CD14-positive monocyte (primary cell): ENCODE measurements at regions not wholly inside any gene's neighbourhood (a gene's known extent, or its start where the extent isn't known, plus 50 kb on each side); places are given as distances from the start of the nearest gene placed in this dataset.
"Not testable (repeated sequence)": the region's sequence is repeated elsewhere in the genome, so short reads cannot be mapped to it uniquely, and the experiment has no call there.

ENCODE experiments used
- DNase-seq, 3 donors: peaks; one replicate each; pipeline ENCODE4 v3.0.0-alpha.2; 2011 to 2022
- H2AFZ ChIP-seq: 2 replicates; pipeline ENCODE4 v1.6.0; 2012; ENCODE audit warnings: mild to moderate bottlenecking, low read depth, low read length, inconsistent platforms; ENCODE audit not compliant: insufficient read depth, poor library complexity, severe bottlenecking
- H3K27ac ChIP-seq, 2 donors: 1 replicate in 1 of 2; 2 replicates in 1 of 2; pipeline ENCODE4 v1.5.1; 2012 to 2013; ENCODE audit warnings: low read length in 2 of 2, control low read depth in 1 of 2, inconsistent platforms in 1 of 2, low read depth in 1 of 2, mild to moderate bottlenecking in 1 of 2
- H3K27me3 ChIP-seq, 2 donors: one replicate each; pipeline versions ENCODE4 v1.6.0 to v1.6.1; 2011 to 2013; ENCODE audit warnings: low read length in 2 of 2; ENCODE audit not compliant: control insufficient read depth in 2 of 2, insufficient read depth in 2 of 2
- H3K36me3 ChIP-seq, 2 donors: replicated peaks in 1 of 2; 1 replicate in 1 of 2; 2 replicates in 1 of 2; pipeline versions ENCODE4 v1.5.1 to v1.6.1; 2012 to 2013; ENCODE audit warnings: low read length in 2 of 2, control low read depth in 1 of 2, inconsistent platforms in 1 of 2, mild to moderate bottlenecking in 1 of 2; ENCODE audit not compliant: insufficient read depth in 2 of 2, control insufficient read depth in 1 of 2
- H3K4me1 ChIP-seq, 2 donors: 1 replicate in 1 of 2; 2 replicates in 1 of 2; pipeline versions ENCODE4 v1.5.1 to v1.6.1; 2012 to 2013; ENCODE audit warnings: low read length in 2 of 2, control low read depth in 1 of 2, inconsistent platforms in 1 of 2, mild to moderate bottlenecking in 1 of 2, moderate library complexity in 1 of 2; ENCODE audit not compliant: insufficient read depth in 2 of 2, control insufficient read depth in 1 of 2
- H3K4me2 ChIP-seq: replicated peaks from 2 replicates; pipeline ENCODE3; 2012; ENCODE audit warnings: low read length, moderate library complexity, mild to moderate bottlenecking; ENCODE audit not compliant: poor library complexity, severe bottlenecking; ENCODE audit errors: extremely low read depth
- H3K4me3 ChIP-seq, 3 experiments: fragments of 200-600 bp in 1 of 3; sonication (generic) in 1 of 3; replicated peaks in 1 of 3; 1 replicate in 2 of 3; 2 replicates in 1 of 3; pipeline ENCODE4 v1.5.1; 2011 to 2013; ENCODE audit warnings: low read length in 3 of 3, mild to moderate bottlenecking in 3 of 3, control low read depth in 2 of 3, low read depth in 2 of 3, inconsistent platforms in 1 of 3, moderate library complexity in 1 of 3
- H3K79me2 ChIP-seq: 2 replicates; pipeline ENCODE4 v1.6.0; 2012; ENCODE audit warnings: mild to moderate bottlenecking, control low read depth, inconsistent platforms, low read length, moderate library complexity; ENCODE audit not compliant: insufficient read depth
- H3K9ac ChIP-seq: 2 replicates; pipeline ENCODE4 v1.6.0; 2017; ENCODE audit warnings: low read length, mild to moderate bottlenecking; ENCODE audit not compliant: insufficient read depth, poor library complexity, severe bottlenecking
- H3K9me3 ChIP-seq, 2 donors: replicated peaks in 1 of 2; 1 replicate in 1 of 2; 2 replicates in 1 of 2; pipeline versions ENCODE4 v1.5.1 to v1.6.1; 2012 to 2013; ENCODE audit warnings: low read length in 2 of 2, control low read depth in 1 of 2; ENCODE audit not compliant: control insufficient read depth in 1 of 2, insufficient read depth in 1 of 2
- H4K20me1 ChIP-seq: 2 replicates; pipeline ENCODE4 v1.6.0; 2012; ENCODE audit warnings: mild to moderate bottlenecking, low read length, control low read depth, moderate library complexity; ENCODE audit not compliant: insufficient read depth
- H3K27ac Mint-ChIP-seq, 7 donors: one replicate each; pipeline ENCODE4 v1.8.0; 2020; ENCODE audit warnings: mild to moderate bottlenecking in 7 of 7, mixed read lengths in 7 of 7, moderate library complexity in 6 of 7, inconsistent platforms in 2 of 7
- H3K27me3 Mint-ChIP-seq, 3 donors: one replicate each; pipeline ENCODE4 v1.8.0; 2021 to 2022; ENCODE audit warnings: low read depth in 3 of 3, mild to moderate bottlenecking in 3 of 3, mixed read lengths in 3 of 3, moderate library complexity in 3 of 3, inconsistent platforms in 1 of 3
- H3K36me3 Mint-ChIP-seq, 2 donors: one replicate each; pipeline ENCODE4 v1.8.0; 2020; ENCODE audit warnings: mixed read lengths in 2 of 2, inconsistent platforms in 1 of 2, mild to moderate bottlenecking in 1 of 2
- H3K4me1 Mint-ChIP-seq: one replicate; pipeline ENCODE4 v1.8.0; 2020; ENCODE audit warnings: mild to moderate bottlenecking, mixed read lengths
- H3K4me3 Mint-ChIP-seq, 2 donors: one replicate each; pipeline ENCODE4 v1.8.0; 2020; ENCODE audit warnings: mild to moderate bottlenecking in 2 of 2, mixed read lengths in 2 of 2, moderate library complexity in 1 of 2
- H3K9me3 Mint-ChIP-seq, 7 donors: one replicate each; pipeline ENCODE4 v1.8.0; 2020 to 2022; ENCODE audit warnings: mixed read lengths in 7 of 7, mild to moderate bottlenecking in 6 of 7, moderate library complexity in 6 of 7, inconsistent platforms in 2 of 7
- CTCF ChIP-seq: fragments of 200-600 bp; IDR thresholded peaks from one replicate; pipeline ENCODE4 v1.8.0; 2022; ENCODE audit warnings: antibody characterized with exemption, mild to moderate bottlenecking
- WGBS: methylation state at CpG from one replicate; pipeline ENCODE4 v1.1.5; 2013; ENCODE audit warnings: missing lambda C conversion rate; ENCODE audit not compliant: insufficient coverage; 5-methylcytosine and 5-hydroxymethylcytosine counted together
- intact Hi-C, 2 donors: fragments of 100-400 bp; cut with micrococcal nuclease; formaldehyde crosslinking; loops; one replicate each; pipeline versions ENCODE4 v1.15.0 to v1.15.1; 2023

GRCh38 chr11:105357764-105358163, 218.2 kb upstream of the CARD18 start:
- Mint-ChIP-seq H3K27ac (no peak overlapping the region), H3K9me3 (peaks cover 0 to 11% (median 2%) of the 10 kb centered on the region in 7 donors), H3K4me3 (no peak overlapping the region), H3K27me3 (peaks cover 0 to 5% (median 2%) of the 10 kb centered on the region in 3 donors), H3K36me3 (no peaks in the 10 kb centered on the region), H3K4me1 (no peaks in the 10 kb centered on the region)
- intact Hi-C loops, result no loop called here
- Histone ChIP-seq H3K27ac (no peak overlapping the region), H3K36me3 (no peaks in the 10 kb centered on the region), H3K4me3 (no peak overlapping the region), H3K27me3 (no peaks in the 10 kb centered on the region), H3K9me3 (peaks cover 0 to 3% of the 10 kb centered on the region in 2 donors), H3K9ac (no peak overlapping the region), H2AFZ (no peak overlapping the region), H4K20me1 (no peaks in the 10 kb centered on the region), H3K79me2 (no peaks in the 10 kb centered on the region), H3K4me1 (no peaks in the 10 kb centered on the region), H3K4me2 (no peak overlapping the region)
- no peak for DNase-seq
- TF ChIP-seq CTCF, result no peak
- WGBS, result no CpG with 5 or more reads among the region's 1 CpG

- intact Hi-C loops, result no loop called here
- H3K36me3 ChIP-seq, result no peaks in the 10 kb centered on the region
- H3K4me1 ChIP-seq, result no peaks in the 10 kb centered on the region
- H3K4me3 ChIP-seq, result no peak overlapping the region
- H3K27ac Mint-ChIP-seq, result no peak overlapping the region
- no peaks in the 10 kb centered on the region for H3K36me3 Mint-ChIP-seq
- H3K27me3 Mint-ChIP-seq, result peaks cover 0 to 5% (median 2%) of the 10 kb centered on the region in 3 donors
- H2AFZ ChIP-seq, result no peak overlapping the region
- H4K20me1 ChIP-seq, result no peaks in the 10 kb centered on the region
- H3K27ac ChIP-seq, result no peak overlapping the region
- no peaks in the 10 kb centered on the region for H3K27me3 ChIP-seq
- WGBS, result no CpG with 5 or more reads among the region's 1 CpG
- no peak for DNase-seq
- no peaks in the 10 kb centered on the region for H3K79me2 ChIP-seq
- no peak overlapping the region for H3K4me3 Mint-ChIP-seq
- peaks cover 0 to 3% of the 10 kb centered on the region in 2 donors for H3K9me3 ChIP-seq
- TF ChIP-seq CTCF, result no peak
- no peaks in the 10 kb centered on the region for H3K4me1 Mint-ChIP-seq
- H3K4me2 ChIP-seq, result no peak overlapping the region
- H3K9ac ChIP-seq, result no peak overlapping the region
- H3K9me3 Mint-ChIP-seq, result peaks cover 0 to 11% (median 3%) of the 10 kb centered on the region in 7 donors
Measured at GRCh38 chr11:105357146-105357545, 217.6 kb upstream of the CARD18 start.

GRCh38 chr11:105349867-105350266, 210.3 kb upstream of the CARD18 start:
- H2AFZ ChIP-seq, H3K9me3 ChIP-seq, H3K4me1 ChIP-seq, H3K27ac Mint-ChIP-seq, H3K4me3 Mint-ChIP-seq, H3K36me3 Mint-ChIP-seq, H3K27me3 ChIP-seq, intact Hi-C loops, H3K4me1 Mint-ChIP-seq, H3K4me3 ChIP-seq, H3K36me3 ChIP-seq, H4K20me1 ChIP-seq, H3K9ac ChIP-seq, H3K79me2 ChIP-seq, H3K4me2 ChIP-seq, DNase-seq, H3K27me3 Mint-ChIP-seq, H3K27ac ChIP-seq: not testable (repeated sequence)
- WGBS, result no CpG with 5 or more reads among the region's 3 CpGs
- peaks cover 0 to 23% (median 13%) of the 10 kb centered on the region in 7 donors for H3K9me3 Mint-ChIP-seq
